CD8-positive, alpha-beta memory T cell (primary cell): ENCODE measurements at regions not wholly inside any gene's neighbourhood (a gene's known extent, or its start where the extent isn't known, plus 50 kb on each side); places are given as distances from the start of the nearest gene placed in this dataset.

Source experiments
- CTCF ChIA-PET: fragments of 350-600 bp; sonication (Branson Sonifier 250); formaldehyde crosslinking; loops from one replicate; lab custom pipeline; 2021; ENCODE audit warnings: antibody characterized with exemption; lab: Charles Lee
- POLR2A ChIA-PET: fragments of 350-600 bp; sonication (Branson Sonifier 250); formaldehyde crosslinking; loops from one replicate; lab custom pipeline; 2021; ENCODE audit warnings: antibody characterized with exemption; lab: Charles Lee
- DNase-seq, 5 donors: peaks; one replicate each; pipeline versions ENCODE4 v3.0.0 to v3.0.0-alpha.2; 2020 to 2022; ENCODE audit warnings: mixed read lengths in 1 of 5
- H3K27ac ChIP-seq: one replicate; pipeline ENCODE4 v1.7.0; 2013; ENCODE audit warnings: low read depth, mild to moderate bottlenecking, low read length, moderate library complexity
- H3K27me3 ChIP-seq: 2 replicates; pipeline ENCODE4 v1.7.0; 2013; ENCODE audit warnings: low read length, mild to moderate bottlenecking; ENCODE audit not compliant: insufficient read depth, poor library complexity, severe bottlenecking
- H3K36me3 ChIP-seq: 2 replicates; pipeline ENCODE4 v1.7.0; 2013; ENCODE audit warnings: mild to moderate bottlenecking, low read length, moderate library complexity; ENCODE audit not compliant: insufficient read depth
- H3K4me1 ChIP-seq: 2 replicates; pipeline ENCODE4 v1.7.0; 2013; ENCODE audit warnings: mild to moderate bottlenecking, low read length, moderate library complexity; ENCODE audit not compliant: insufficient read depth
- H3K4me3 ChIP-seq: 2 replicates; pipeline ENCODE4 v1.7.0; 2013; ENCODE audit warnings: mild to moderate bottlenecking, low read length
- H3K9me3 ChIP-seq: 2 replicates; pipeline ENCODE4 v1.7.0; 2013; ENCODE audit warnings: mild to moderate bottlenecking, low read length
- H3K27ac Mint-ChIP-seq, 8 donors: one replicate each; pipeline ENCODE4 v1.8.0; 2020 to 2021; ENCODE audit warnings: mixed read lengths in 8 of 8, mild to moderate bottlenecking in 6 of 8, inconsistent platforms in 3 of 8, moderate library complexity in 3 of 8
- H3K27me3 Mint-ChIP-seq, 2 donors: one replicate each; pipeline ENCODE4 v1.8.0; 2020 to 2021; ENCODE audit warnings: mixed read lengths in 2 of 2, mild to moderate bottlenecking in 1 of 2, moderate library complexity in 1 of 2
- H3K36me3 Mint-ChIP-seq, 3 donors: one replicate each; pipeline ENCODE4 v1.8.0; 2020 to 2021; ENCODE audit warnings: mixed read lengths in 3 of 3, inconsistent platforms in 1 of 3, mild to moderate bottlenecking in 1 of 3
- H3K4me1 Mint-ChIP-seq, 3 donors: one replicate each; pipeline ENCODE4 v1.8.0; 2020 to 2021; ENCODE audit warnings: mixed read lengths in 3 of 3, inconsistent platforms in 1 of 3, mild to moderate bottlenecking in 1 of 3
- H3K4me3 Mint-ChIP-seq, 7 donors: one replicate each; pipeline ENCODE4 v1.8.0; 2020 to 2021; ENCODE audit warnings: mixed read lengths in 7 of 7, mild to moderate bottlenecking in 6 of 7, moderate library complexity in 4 of 7, inconsistent platforms in 2 of 7
- H3K9me3 Mint-ChIP-seq, 5 donors: one replicate each; pipeline ENCODE4 v1.8.0; 2020 to 2022; ENCODE audit warnings: mixed read lengths in 5 of 5, mild to moderate bottlenecking in 3 of 5, moderate library complexity in 2 of 5, inconsistent platforms in 1 of 5

- no peak overlapping the region for H3K4me3 Mint-ChIP-seq
- Histone ChIP-seq H3K9me3 (no peaks in the 10 kb centered on the region), H3K4me1 (no peaks in the 10 kb centered on the region), H3K27ac (no peak overlapping the region), H3K36me3 (no peaks in the 10 kb centered on the region), H3K4me3 (no peak overlapping the region), H3K27me3 (no peaks in the 10 kb centered on the region)
- POLR2A ChIA-PET, result no interaction called here
- H3K9me3 Mint-ChIP-seq, result no peaks in the 10 kb centered on the region
- H3K4me1 Mint-ChIP-seq, result peaks cover 7 to 20% (median 14%) of the 10 kb centered on the region in 3 donors
- no peak for DNase-seq
- peaks cover 0 to 2% of the 10 kb centered on the region in 2 donors for H3K27me3 Mint-ChIP-seq
- H3K36me3 Mint-ChIP-seq, result no peaks in the 10 kb centered on the region
- CTCF ChIA-PET, result no interaction called here
- no peak overlapping the region for H3K27ac Mint-ChIP-seq
These were observed 334.1 kb downstream of the ZNF674 start for GRCh38 chrX:46211079-46211478.

DNA sequence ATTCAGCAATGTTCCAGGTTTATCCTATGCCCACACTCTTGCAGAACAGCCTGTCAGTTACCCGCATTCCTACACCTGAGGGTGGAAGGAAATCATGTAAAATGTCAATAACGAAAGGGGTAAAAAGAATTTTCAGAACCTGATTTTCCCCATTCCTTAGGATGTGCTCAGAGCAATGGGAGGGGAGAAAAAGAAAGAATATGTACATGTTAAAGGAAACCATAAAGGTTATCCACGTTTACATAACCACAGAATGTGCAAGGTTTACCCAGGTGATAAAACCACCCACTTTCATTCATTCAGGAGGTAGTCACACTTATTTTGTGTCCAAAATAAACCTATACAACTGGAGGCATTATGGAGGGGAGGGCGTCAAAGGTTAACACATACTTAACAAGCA is 335.5 kb downstream of the ZNF674 start:
- no peak overlapping the region for H3K27ac ChIP-seq
- Mint-ChIP-seq H3K36me3 (no peaks in the 10 kb centered on the region), H3K9me3 (no peaks in the 10 kb centered on the region), H3K4me3 (no peak overlapping the region), H3K4me1 (peaks cover 7 to 20% (median 14%) of the 10 kb centered on the region in 3 donors), H3K27me3 (peaks cover 0 to 2% of the 10 kb centered on the region in 2 donors), H3K27ac (no peak overlapping the region)
- no peak for DNase-seq
- CTCF ChIA-PET, result no interaction called here
- H3K36me3 ChIP-seq, result no peaks in the 10 kb centered on the region
- H3K4me3 ChIP-seq, result no peak overlapping the region
- H3K4me1 ChIP-seq, result no peaks in the 10 kb centered on the region
- POLR2A ChIA-PET, result no interaction called here
- no peaks in the 10 kb centered on the region for H3K9me3 ChIP-seq
- no peaks in the 10 kb centered on the region for H3K27me3 ChIP-seq

DNA sequence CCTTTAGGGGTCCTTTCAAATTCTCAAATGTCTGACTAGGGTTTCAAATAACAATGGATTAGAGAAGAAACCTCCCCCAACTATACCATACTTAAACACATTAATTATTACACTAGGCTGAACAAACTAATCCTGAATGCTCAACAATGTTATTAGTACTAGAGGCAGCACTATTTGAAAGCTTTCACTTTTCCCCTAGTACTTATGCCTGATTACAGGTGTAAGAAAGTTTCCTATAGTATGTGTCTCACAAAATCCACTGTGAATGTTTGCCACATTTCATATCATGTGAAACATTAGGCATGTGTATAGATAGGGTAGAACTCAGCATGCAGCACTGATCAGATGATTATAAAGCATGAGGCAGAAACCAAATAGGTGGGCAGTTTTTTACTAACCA is 336.2 kb downstream of the ZNF674 start:
- Mint-ChIP-seq H3K4me3 (no peak overlapping the region), H3K9me3 (no peaks in the 10 kb centered on the region), H3K36me3 (no peaks in the 10 kb centered on the region), H3K27me3 (peaks cover 0 to 2% of the 10 kb centered on the region in 2 donors), H3K4me1 (peaks cover 7 to 20% (median 14%) of the 10 kb centered on the region in 3 donors), H3K27ac (no peak overlapping the region)
- DNase-seq, result no peak
- Histone ChIP-seq H3K4me1 (no peaks in the 10 kb centered on the region), H3K27ac (no peak overlapping the region), H3K27me3 (no peaks in the 10 kb centered on the region), H3K4me3 (no peak overlapping the region), H3K36me3 (no peaks in the 10 kb centered on the region), H3K9me3 (no peaks in the 10 kb centered on the region)
- POLR2A ChIA-PET, result no interaction called here
- CTCF ChIA-PET, result no interaction called here

GRCh38 chrX:46208225-46208854 is 336.9 kb downstream of the ZNF674 start:
- Histone ChIP-seq H3K27ac (no peak overlapping the region), H3K9me3 (no peaks in the 10 kb centered on the region), H3K36me3 (no peaks in the 10 kb centered on the region), H3K4me3 (no peak overlapping the region), H3K27me3 (no peaks in the 10 kb centered on the region), H3K4me1 (no peaks in the 10 kb centered on the region)
- ChIA-PET CTCF (no interaction called here), POLR2A (no interaction called here)
- no peak for DNase-seq
- Mint-ChIP-seq H3K27me3 (peaks cover 0 to 3% of the 10 kb centered on the region in 2 donors), H3K9me3 (no peaks in the 10 kb centered on the region), H3K4me3 (no peak overlapping the region), H3K4me1 (peaks cover 7 to 20% (median 14%) of the 10 kb centered on the region in 3 donors), H3K27ac (no peak overlapping the region), H3K36me3 (no peaks in the 10 kb centered on the region)

- H3K9me3 ChIP-seq, result no peaks in the 10 kb centered on the region
- H3K36me3 ChIP-seq, result no peaks in the 10 kb centered on the region
- CTCF ChIA-PET, result no interaction called here
- Mint-ChIP-seq H3K4me1 (peaks cover 8 to 18% (median 14%) of the 10 kb centered on the region in 3 donors), H3K27ac (no peak overlapping the region), H3K36me3 (no peaks in the 10 kb centered on the region), H3K4me3 (no peak overlapping the region), H3K27me3 (peaks cover 0 to 2% of the 10 kb centered on the region in 2 donors), H3K9me3 (no peaks in the 10 kb centered on the region)
- POLR2A ChIA-PET, result no interaction called here
- no peak overlapping the region for H3K27ac ChIP-seq
- DNase-seq, result no peak
- H3K4me1 ChIP-seq, result no peaks in the 10 kb centered on the region
- H3K27me3 ChIP-seq, result no peaks in the 10 kb centered on the region
- H3K4me3 ChIP-seq, result no peak overlapping the region
These were observed 340.3 kb downstream of the ZNF674 start for GRCh38 chrX:46204721-46205422.

DNA sequence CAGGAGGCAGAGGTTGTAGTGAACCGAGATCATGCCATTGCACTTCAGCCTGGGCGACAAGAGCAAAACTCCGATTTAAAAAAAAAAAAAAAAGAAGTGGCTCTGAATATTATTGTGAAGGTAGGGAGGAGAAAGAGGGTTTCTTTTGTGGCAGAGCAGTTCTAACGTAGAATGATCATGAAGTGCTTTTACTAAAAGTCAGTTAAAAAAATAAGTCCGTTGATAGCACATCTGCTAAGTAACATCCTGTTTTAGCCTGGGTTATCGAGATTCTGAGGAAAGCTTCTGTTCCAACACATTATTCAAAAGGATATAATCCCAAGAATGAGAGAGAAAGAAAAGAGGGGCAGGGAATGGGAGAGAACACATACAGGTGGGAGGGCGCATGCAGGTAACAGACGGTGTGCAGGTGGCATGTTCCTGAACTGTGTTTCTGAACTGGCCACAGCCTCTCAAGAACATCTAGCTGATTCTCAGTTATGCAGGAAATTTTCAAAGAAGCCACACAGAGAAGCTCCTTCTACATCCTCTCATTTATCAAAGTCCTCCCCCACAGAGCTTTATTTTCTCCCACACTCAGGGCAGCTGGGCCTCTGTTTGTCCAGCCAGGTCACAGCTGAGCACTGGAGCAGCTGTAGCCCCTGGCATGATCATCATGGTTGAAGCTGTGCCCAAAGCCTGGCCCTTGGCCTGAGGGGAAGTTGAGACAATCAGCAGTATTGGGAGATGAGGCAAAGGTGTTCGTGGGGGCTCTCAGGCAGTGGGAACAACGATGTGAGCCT is 342.3 kb downstream of the ZNF674 start:
- Histone ChIP-seq H3K9me3 (no peaks in the 10 kb centered on the region), H3K36me3 (no peaks in the 10 kb centered on the region), H3K4me1 (no peaks in the 10 kb centered on the region), H3K27ac (no peak overlapping the region), H3K4me3 (no peak overlapping the region), H3K27me3 (no peaks in the 10 kb centered on the region)
- POLR2A ChIA-PET, result interaction anchor here (0.8 kb wide), 1 partner anchor 48 kb away, joined by 3 read pairs; no protein-coding TSS in a partner anchor
- Mint-ChIP-seq H3K4me1 (peaks cover 1% of the 10 kb centered on the region in 3 donors), H3K36me3 (no peaks in the 10 kb centered on the region), H3K27ac (no peak overlapping the region), H3K4me3 (no peak overlapping the region), H3K9me3 (no peaks in the 10 kb centered on the region), H3K27me3 (peaks cover 0 to 2% of the 10 kb centered on the region in 2 donors)
- no peak for DNase-seq
- CTCF ChIA-PET, result no interaction called here

DNA sequence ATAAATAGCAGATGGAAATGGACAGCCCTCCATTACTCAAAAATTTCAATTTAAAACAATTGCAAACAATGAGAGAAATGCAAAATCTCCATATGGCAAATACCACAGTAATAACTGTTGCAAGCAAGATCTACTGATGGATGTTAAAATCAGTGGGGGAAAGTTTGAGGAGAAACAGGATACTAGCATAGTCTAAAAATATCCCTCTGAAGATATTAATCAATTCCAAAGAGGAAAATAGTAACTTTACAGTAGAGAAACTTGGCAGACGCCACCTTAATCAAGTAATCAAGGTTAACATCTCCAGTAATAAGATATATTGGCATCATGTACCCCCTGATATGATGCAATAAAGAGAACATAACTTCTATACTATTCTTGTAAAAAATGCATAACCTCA is 344.8 kb downstream of the ZNF674 start:
- no peak overlapping the region for H3K4me3 Mint-ChIP-seq
- H3K4me1 Mint-ChIP-seq, result peaks cover 0 to 1% (median 0%) of the 10 kb centered on the region in 3 donors
- ChIA-PET POLR2A (no interaction called here), CTCF (no interaction called here)
- H3K9me3 Mint-ChIP-seq, result no peaks in the 10 kb centered on the region
- no peaks in the 10 kb centered on the region for H3K4me1 ChIP-seq
- H3K27ac ChIP-seq, result no peak overlapping the region
- no peak overlapping the region for H3K4me3 ChIP-seq
- H3K27ac Mint-ChIP-seq, result no peak overlapping the region
- H3K27me3 Mint-ChIP-seq, result peaks cover 0 to 4% of the 10 kb centered on the region in 2 donors
- no peaks in the 10 kb centered on the region for H3K27me3 ChIP-seq
- H3K36me3 ChIP-seq, result no peaks in the 10 kb centered on the region
- no peaks in the 10 kb centered on the region for H3K9me3 ChIP-seq
- DNase-seq, result no peak
- no peaks in the 10 kb centered on the region for H3K36me3 Mint-ChIP-seq

- Mint-ChIP-seq H3K36me3 (peaks cover 0 to 5% (median 0%) of the 10 kb centered on the region in 3 donors), H3K4me1 (peaks cover 0 to 1% (median 0%) of the 10 kb centered on the region in 3 donors), H3K9me3 (peaks cover 0 to 5% (median 0%) of the 10 kb centered on the region in 5 donors), H3K4me3 (no peak overlapping the region), H3K27me3 (peaks cover 7 to 10% of the 10 kb centered on the region in 2 donors), H3K27ac (no peak overlapping the region)
- Histone ChIP-seq H3K9me3 (no peaks in the 10 kb centered on the region), H3K36me3 (no peaks in the 10 kb centered on the region), H3K27me3 (no peaks in the 10 kb centered on the region), H3K27ac (no peak overlapping the region), H3K4me1 (no peaks in the 10 kb centered on the region), H3K4me3 (no peak overlapping the region)
- POLR2A ChIA-PET, result no interaction called here
- CTCF ChIA-PET, result no interaction called here
- DNase-seq, result no peak
These were observed 346.4 kb downstream of the ZNF674 start for GRCh38 chrX:46198858-46199257.
